ENCODE measurements at regions not wholly inside any gene's neighbourhood (a gene's known extent, or its start where the extent isn't known, plus 50 kb on each side); places are given as distances from the start of the nearest gene placed in this dataset.

GRCh38 chr18:10317864-10318690, 136.4 kb upstream of the APCDD1 start:
- TF ChIP-seq CTCF (conservative IDR thresholded peaks at IDR 0.05; ENCODE audit: low read depth in 2 of 2) (no peak), POLR2AphosphoS5 (IDR thresholded peaks at IDR 0.05; ENCODE audit: low read depth) (no peak)
